ENCODE measurements at regions not wholly inside any gene's neighbourhood (a gene's known extent, or its start where the extent isn't known, plus 50 kb on each side); places are given as distances from the start of the nearest gene placed in this dataset.

GRCh38 chr10:60456053-60456452, 66.4 kb upstream of the ANK3 start:
- Histone ChIP-seq H3K4me1 (no peaks in the 10 kb centered on the region), H3K36me3 (ENCODE audit: low read depth, missing control alignments) (no peaks in the 10 kb centered on the region), H3K4me3 (no peak overlapping the region), H3K27me3 (no peaks in the 10 kb centered on the region), H3K9me3 (no peaks in the 10 kb centered on the region), H3K27ac (no peak overlapping the region)
- intact Hi-C loops (cut with DNase I; ENCODE audit: low total_unique reads): no loop called here
- 91 to 96% methylated on average over 4 of the region's 4 CpGs for WGBS, 2 donors
- no peak for DNase-seq
- TF ChIP-seq CTCF (IDR thresholded peaks at IDR 0.05) (no peak), POLR2A (IDR thresholded peaks at IDR 0.05) (no peak)

- H3K4me1 ChIP-seq: no peaks in the 10 kb centered on the region
- 45 to 76% methylated on average over 3 of the region's 3 CpGs for WGBS, 2 donors
- no peak overlapping the region for H3K4me3 ChIP-seq
- H3K9me3 ChIP-seq: no peaks in the 10 kb centered on the region
- H3K27me3 ChIP-seq: no peaks in the 10 kb centered on the region
- intact Hi-C loops (cut with DNase I; ENCODE audit: low total_unique reads): no loop called here
- no peak overlapping the region for H3K27ac ChIP-seq
- TF ChIP-seq CTCF (IDR thresholded peaks at IDR 0.05) (no peak), POLR2A (IDR thresholded peaks at IDR 0.05) (no peak)
- no peaks in the 10 kb centered on the region for H3K36me3 ChIP-seq (ENCODE audit: low read depth, missing control alignments)
- DNase-seq: no peak
Observed at GRCh38 chr10:60454336-60454735, 64.7 kb upstream of the ANK3 start.

- no peak for DNase-seq
- H3K4me1 ChIP-seq: no peaks in the 10 kb centered on the region
- no peak overlapping the region for H3K27ac ChIP-seq
- TF ChIP-seq POLR2A (IDR thresholded peaks at IDR 0.05) (no peak), CTCF (IDR thresholded peaks at IDR 0.05) (no peak)
- intact Hi-C loops (cut with DNase I; ENCODE audit: low total_unique reads): no loop called here
- no peaks in the 10 kb centered on the region for H3K9me3 ChIP-seq
- no peak overlapping the region for H3K4me3 ChIP-seq
- WGBS, 2 donors: 82 to 87% methylated on average over 2 of the region's 2 CpGs
- no peaks in the 10 kb centered on the region for H3K36me3 ChIP-seq (ENCODE audit: low read depth, missing control alignments)
- H3K27me3 ChIP-seq: no peaks in the 10 kb centered on the region
Observed at GRCh38 chr10:60453036-60453435, 63.4 kb upstream of the ANK3 start.

- Histone ChIP-seq H3K36me3 (ENCODE audit: low read depth, missing control alignments) (no peaks in the 10 kb centered on the region), H3K9me3 (no peaks in the 10 kb centered on the region), H3K27ac (no peak overlapping the region), H3K4me3 (no peak overlapping the region), H3K4me1 (no peaks in the 10 kb centered on the region), H3K27me3 (no peaks in the 10 kb centered on the region)
- no peak for TF ChIP-seq CTCF (IDR thresholded peaks at IDR 0.05)
- no peak for TF ChIP-seq POLR2A (IDR thresholded peaks at IDR 0.05)
- WGBS, 2 donors: 86 to 96% methylated on average over 4 of the region's 4 CpGs
- intact Hi-C loops (cut with DNase I; ENCODE audit: low total_unique reads): no loop called here
- DNase-seq: no peak
Observed at GRCh38 chr10:60450291-60450690, 60.6 kb upstream of the ANK3 start.

GRCh38 chr10:60448246-60448645, 58.6 kb upstream of the ANK3 start:
- Histone ChIP-seq H3K9me3 (no peaks in the 10 kb centered on the region), H3K36me3 (ENCODE audit: low read depth, missing control alignments) (no peaks in the 10 kb centered on the region), H3K27ac (no peak overlapping the region), H3K4me1 (no peaks in the 10 kb centered on the region), H3K27me3 (no peaks in the 10 kb centered on the region), H3K4me3 (no peak overlapping the region)
- no peak for DNase-seq
- intact Hi-C loops (cut with DNase I; ENCODE audit: low total_unique reads): loop anchor here (10.0 kb wide), 1 partner anchor 197 kb away; no protein-coding TSS in a partner anchor
- TF ChIP-seq POLR2A (IDR thresholded peaks at IDR 0.05) (no peak), CTCF (IDR thresholded peaks at IDR 0.05) (no peak)
- 90 to 97% methylated on average over 3 of the region's 3 CpGs for WGBS, 2 donors
